Activated T-cell treated with anti-CD3 and anti-CD28 coated beads for 48 hours (primary cell): ENCODE measurements at regions not wholly inside any gene's neighbourhood (a gene's known extent, or its start where the extent isn't known, plus 50 kb on each side); places are given as distances from the start of the nearest gene placed in this dataset.
"Not testable (repeated sequence)": the region's sequence is repeated elsewhere in the genome, so short reads cannot be mapped to it uniquely, and the experiment has no call there.

Experiments
- DNase-seq: peaks from one replicate; pipeline ENCODE4 v3.0.0-alpha.2; 2020; ENCODE audit warnings: low read depth

DNA sequence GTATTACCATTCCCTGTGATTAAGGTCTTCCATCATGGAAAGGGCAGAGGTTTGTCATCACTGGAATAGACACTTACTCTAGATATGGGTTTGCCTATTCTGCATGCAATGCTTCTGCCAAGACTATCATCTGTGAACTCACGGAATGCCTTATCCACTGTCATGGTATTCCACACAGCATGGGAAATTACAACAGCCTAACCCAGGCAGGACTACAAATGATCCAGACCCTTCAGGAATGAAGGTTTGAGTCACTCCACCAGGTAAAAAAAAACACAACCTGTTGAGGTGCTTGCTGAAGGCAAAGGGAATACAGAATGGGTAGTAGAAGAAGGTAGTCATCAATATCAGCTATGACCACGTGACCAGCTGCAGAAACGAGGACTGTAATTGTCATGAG lies 89.0 kb upstream of the RANBP6 start:
- not testable (repeated sequence) for DNase-seq

DNA sequence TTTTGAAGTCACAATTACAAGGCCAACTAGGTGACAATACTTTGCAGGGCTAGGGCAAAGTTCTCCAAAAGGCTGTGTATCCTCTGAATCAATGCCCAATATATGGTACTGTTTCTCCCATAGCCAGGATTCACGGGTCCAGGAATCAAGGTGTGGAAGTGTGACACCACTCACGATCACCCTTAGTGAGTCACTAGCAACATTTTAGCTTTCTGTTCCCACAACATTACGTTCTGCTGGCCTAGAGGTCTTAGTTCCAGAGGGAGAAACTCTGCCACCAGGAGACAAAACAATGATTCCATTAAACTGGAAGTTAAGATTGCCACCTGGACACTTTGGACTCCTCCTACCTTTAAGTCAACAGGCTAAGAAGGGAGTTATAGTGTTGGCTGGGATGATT lies 88.5 kb upstream of the RANBP6 start:
- DNase-seq: not testable (repeated sequence)

DNA sequence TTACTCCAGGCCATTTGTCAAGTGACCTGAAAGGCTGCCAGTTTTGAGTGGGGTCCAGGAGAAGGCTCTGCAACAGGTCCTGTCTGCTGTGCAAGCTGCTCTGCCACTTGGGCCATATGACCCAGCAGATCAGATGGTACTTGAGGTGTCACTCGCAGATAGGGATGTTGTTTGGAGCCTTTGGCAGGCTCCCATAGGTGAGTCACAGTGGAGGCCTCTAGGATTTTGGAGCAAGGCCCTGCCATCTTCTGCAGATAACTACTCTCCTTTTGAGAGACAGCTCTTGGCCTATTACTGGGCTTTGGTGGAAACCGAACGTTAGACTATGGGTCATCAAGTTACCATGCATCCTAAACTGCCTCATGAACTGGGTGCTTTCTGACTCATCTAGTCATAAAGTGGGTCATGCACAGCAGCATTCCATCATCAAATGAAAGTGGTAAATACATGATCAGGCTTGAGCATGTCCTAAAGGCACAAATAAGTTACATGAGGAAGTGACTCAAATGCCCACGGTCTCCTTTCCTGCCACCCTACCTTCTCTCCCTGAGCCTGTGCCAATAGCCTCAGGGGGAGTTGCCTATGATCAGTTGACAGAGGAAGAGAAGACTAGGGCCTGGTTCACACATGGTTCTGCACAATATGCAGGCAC lies 87.0 kb upstream of the RANBP6 start:
- DNase-seq: not testable (repeated sequence)

DNA sequence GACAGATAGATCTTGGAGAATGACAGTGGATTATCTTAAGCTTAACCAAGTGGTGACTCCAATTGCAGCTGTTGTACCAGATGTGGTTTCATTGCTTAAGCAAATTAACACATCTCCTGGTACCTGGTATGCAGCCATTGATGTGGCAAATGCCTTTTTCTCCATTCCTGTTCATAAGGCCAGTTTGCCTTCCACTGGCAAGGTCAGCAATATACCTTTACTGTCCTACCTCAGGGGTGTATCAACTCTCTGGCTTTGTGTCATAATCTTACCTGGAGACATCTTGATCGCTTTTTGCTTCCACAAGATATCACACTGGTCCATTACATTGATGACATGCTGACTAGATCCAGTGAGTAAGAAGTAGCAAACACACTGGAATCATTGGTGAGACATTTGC lies 86.3 kb upstream of the RANBP6 start:
- not testable (repeated sequence) for DNase-seq

DNA sequence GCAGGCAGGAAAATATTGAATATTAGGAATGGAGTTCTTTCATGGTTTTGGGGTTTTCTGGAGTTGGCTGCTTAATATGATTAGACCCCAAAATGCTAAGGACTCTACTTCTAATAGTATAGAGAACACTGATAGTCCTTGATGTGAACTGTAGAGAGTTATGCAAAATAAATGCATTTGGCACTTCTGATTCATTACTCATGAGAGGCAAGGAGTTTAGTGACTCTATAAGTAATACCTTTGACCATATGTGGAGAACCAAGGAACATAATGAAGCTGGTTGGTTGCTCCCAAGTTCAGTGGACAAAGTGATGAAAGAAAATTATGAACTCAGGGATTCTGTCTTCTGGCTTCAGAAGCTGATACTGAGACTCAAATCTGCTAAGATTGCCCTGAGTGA lies 83.9 kb upstream of the RANBP6 start:
- not testable (repeated sequence) for DNase-seq

DNA sequence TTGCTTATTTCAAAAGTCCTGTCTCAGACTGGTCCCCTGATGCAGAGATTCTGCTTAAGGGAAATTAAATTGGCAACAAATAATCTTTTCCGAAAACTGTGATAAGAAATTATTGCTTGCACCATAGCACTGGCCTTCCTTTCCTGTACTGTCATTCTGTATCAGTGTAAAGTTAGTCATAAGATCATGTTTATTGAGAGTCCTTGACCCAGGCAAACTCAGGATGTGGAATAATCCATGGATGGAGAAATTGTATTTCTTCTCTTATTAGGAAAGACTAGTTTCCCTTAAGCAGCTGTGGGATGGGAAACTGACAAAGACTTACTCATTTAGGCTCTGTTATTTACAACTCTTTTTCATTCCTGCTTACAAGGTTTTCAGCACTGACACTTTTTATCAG lies 83.0 kb upstream of the RANBP6 start:
- DNase-seq: no peak

DNA sequence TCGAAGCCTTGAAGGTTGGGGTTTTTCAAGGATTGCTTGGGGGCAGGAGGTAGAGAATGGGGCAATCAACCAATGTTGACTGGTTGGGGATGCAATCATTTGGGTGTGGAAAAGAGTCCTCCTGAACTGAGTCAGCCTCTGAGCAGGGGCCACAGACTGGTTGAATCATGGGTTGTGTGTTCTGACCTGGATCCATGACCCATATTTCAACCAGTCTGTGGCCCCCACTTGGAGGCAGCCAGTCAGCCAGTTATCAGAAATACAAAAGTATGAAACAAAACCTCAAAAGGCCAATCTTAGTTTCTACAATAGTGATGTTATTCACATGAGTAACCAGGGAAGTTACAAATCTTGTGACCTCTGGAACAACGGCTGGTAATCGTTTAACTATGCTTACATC lies 81.4 kb upstream of the RANBP6 start:
- no peak for DNase-seq

DNA sequence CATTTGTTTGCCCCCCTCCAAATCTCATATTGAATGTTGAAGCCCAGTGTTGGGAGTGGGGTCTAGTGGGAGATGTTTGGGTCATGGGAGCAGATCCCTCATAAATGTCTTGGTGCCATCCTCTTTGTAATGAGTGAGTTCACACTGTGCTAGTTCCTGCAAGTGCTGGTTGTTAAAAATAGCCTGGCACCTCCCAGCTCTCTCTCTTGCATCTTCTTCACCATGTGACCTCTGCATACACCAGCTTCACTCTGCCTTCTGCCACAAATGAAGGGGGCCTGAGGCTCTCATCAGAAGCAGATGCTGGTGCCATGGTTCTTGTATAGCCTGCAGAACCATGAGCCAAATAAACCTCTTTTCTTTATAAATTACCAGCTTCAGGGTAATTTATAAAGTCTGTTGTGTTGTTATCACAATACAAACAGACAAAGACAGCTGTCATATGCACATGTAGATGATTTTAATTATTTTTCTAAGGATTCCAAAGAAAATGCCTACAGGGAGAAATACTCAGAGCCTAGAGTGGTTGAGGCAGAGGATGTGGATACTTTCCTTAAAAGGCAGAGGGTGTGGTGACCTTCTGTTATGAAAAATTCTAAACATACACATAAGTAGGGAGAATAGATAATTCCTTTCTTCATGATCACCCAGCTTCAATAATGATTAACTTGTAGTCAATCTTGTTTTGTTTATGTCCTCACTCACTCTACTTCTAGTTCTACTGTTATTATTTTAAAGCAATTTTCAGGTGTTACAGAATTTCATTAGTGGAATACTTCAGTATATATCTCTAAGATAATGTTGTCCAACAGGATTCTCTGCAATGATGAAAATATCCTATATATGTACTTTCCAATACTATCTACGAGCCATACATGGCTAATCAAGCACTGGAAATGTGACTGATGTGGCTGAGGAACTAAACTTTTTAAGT lies 75.1 kb upstream of the RANBP6 start:
- no peak for DNase-seq

DNA sequence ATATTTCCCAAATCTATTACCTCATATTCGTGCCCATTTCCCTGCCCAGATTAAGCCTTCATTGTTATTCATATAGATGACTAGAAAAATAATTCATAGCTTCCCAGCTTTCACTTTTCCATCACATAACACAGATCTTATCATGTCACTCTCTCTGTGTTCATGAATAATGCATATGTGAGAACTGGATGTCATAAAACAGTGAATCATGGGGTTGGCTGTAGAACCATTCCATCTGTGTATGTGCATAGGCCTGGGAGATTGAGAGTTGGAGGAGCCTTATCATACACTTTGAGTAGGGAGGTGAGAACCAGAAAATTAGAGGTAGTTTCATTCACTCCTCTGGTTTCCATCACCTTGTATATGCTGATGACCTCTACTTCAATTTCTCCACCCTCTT lies 73.9 kb upstream of the RANBP6 start:
- no peak for DNase-seq

DNA sequence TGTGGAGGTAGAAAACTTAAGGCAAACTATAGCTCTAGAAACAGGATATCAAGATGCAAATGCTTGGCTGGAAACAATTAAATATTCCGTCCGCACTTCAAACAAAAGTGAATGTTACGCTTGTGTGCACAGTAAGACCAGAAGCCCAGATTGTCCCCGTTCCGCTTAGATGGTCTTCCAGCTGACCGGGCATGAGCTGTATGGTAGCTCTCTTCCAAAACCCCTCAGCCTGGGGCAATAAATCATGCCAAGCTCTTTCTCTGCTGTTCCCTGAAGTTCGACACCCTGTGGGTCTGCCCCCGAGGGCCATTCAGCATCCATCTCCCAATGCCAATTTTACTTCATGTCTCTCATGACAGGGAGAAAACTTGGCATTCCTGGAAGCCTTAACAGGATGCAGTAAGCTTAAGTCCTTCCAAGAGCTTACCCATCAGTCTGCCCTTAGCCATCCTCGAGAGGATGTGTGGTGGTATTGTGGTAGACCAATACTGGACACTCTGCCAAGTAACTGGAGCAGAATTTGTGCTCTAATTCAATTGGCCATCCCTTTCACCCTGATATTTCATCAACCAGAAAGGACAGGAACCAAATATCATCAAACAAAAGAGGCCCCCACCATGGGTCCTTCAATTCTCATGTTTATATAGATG lies 70.7 kb upstream of the RANBP6 start:
- DNase-seq: no peak

DNA sequence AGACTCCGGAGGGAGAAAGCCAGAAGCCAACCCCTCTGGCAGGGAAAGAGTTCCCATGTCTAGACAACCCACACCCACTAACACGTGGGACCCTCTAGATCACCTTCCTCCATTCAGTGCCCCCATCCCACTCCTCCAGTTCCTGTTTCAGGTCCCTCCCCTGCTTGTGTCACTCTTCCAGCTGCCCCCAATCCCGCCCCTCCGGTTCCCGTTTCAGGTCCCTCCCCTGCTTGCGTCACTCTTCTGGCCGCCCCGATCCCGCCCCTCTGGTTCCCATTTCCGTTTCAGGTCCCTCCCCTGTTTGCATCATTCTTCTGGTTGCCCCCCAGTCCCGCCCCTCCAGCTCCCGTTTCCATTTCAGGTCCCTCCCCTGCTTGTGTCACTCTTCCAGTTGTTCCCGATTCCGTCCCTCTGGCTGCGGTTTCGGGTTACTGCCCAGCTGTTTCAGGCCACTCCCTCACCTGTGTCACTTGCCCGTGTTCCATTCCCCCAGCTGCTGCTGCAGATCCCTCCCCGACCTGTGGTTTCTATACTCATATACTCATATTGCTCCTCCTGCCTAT lies 64.8 kb upstream of the RANBP6 start:
- DNase-seq: peak; percentile 54

DNA sequence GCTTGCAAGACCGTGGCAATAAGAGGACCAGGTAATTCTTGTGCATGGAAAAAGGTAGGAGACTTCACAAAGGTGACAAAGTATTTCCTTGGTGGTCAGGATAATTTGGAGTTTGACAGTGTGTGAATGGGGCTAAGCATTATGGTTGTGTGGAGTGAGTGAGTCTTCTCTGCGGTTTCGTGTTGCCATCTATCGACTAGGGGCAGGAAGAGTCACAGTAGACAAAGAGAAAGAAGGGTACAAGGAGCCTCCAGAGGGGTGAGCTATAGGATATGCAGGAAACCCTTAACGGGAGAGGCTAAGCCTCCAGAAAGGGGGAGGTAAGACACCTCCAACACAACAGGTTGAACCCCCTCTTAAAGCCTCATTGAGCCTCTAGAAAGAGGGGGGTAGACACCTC lies 64.0 kb upstream of the RANBP6 start:
- no peak for DNase-seq

DNA sequence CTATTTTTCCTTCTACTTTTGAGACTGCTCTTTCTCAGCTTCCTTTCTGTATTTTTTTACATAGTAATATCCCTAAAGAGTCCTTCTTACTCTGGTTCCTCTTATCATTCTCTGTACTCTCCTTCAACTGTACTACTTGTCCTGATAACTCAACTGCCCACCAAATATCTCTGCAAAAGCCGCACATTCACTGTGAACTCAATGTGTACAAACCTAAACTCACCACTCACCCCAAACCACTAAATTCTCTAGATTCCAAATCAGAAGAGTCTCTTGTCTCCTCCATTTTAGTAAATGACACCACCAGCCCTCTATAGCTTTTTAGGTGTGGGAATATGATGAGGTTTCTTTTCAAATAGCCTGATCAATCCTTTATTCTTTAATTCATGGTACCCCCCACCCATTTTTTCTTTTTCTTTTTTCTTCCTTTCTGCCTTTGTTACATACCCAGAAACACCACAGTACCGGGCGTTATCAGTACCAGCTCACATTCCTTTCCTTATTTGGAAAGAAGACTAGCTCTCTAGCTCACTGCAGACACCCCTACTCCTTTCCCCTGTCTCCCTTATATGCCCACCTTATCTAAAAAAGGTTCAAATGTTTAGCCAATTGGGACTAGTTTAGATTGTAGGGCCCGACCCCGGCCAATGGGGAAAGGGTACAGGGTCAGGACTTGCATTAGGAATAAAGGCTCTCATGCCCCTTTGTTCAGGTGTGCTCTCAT lies 63.1 kb upstream of the RANBP6 start:
- no peak for DNase-seq

DNA sequence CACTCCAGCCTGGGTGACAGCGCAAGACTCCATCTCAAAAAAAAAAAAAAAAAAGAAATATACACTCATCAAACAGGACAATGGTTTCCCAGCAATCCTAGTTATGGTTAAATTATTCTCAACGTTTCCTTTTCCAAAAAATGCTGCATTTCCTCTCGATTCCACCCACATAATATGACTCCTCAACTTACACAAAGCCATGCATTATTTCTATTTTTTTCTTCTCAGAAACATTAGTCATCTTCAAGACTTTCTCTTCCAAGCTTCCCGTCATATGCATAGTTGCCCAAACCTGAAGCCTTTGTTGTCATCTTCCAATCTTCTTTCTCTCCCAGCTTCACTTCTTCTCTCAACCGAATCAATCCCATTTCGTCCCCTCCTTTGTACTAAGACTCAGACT lies 61.4 kb upstream of the RANBP6 start:
- no peak for DNase-seq

DNA sequence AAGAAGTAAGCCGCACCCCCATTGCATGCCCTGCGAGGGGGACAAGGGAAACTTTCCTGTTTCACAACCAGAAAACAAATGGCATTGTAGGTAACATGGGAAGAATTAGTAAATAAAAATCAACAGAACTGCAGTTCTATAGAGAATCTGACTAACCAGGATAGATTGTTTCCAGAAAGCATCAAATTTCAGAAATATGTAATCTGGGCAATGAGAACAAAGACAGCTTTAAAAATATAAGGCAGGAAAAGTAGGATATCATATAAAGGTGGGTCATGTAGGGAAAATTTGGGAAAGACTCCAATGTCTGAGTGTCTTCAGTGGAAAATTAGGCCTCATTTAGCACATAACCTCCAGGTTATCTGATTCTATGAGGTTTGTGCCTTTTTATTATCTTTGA lies 58.3 kb upstream of the RANBP6 start:
- DNase-seq: no peak

DNA sequence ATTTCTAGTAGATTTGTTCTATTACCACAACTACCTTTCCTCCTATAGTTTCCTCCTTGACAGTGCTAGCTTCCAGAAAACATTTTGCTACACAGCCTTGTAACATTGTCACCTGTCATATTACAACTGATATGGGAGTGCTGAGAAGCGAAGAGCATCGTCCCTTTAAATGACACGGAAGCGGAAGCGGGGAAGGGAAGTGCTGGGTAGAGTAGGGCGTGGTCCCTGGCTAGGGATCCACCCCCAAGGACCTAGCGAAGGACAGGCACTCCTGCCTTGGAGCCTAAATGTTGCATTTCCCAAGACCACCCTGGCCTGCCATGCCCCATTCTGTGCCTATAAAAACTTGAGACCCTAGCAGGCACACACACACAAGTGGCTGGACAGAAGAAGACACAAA lies 57.4 kb upstream of the RANBP6 start:
- DNase-seq: no peak

DNA sequence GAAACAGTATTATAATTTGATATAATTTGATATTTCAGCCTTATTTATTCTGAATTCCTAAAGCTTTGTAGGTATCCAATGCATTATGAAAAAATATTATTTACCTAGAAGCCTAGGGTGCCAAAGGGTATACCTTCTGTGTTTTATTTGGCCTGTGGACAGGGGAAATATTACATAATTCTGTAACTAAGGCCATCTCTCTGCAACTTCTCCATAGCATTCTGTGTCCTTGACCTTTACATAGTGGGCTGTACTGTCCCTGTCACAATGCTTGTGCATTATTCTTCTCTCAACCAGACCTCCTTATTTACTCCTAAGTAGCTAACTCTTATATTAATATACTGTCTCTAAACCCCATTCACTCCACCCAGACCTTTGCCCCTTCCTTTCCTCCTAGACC lies 57.0 kb upstream of the RANBP6 start:
- DNase-seq: no peak

DNA sequence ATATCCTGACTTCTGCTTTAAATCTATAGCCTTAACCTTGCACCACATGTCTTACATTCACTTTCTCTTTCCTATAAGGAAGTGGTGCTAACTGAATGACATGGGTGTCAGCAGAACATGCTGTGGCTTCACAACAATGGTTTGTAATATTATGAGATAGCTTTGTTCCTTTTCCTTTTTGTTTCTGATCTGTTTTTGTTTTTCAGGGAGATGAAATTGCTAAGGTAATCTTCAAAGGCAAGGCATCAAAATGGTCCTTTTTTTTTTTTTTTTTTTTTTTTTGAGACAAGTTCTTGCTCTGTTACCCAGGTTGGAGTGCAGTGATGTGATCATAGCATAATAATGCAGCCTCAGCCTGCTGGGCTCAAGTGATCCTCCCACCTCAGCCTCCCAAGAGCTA lies 53.6 kb upstream of the RANBP6 start:
- no peak for DNase-seq

DNA sequence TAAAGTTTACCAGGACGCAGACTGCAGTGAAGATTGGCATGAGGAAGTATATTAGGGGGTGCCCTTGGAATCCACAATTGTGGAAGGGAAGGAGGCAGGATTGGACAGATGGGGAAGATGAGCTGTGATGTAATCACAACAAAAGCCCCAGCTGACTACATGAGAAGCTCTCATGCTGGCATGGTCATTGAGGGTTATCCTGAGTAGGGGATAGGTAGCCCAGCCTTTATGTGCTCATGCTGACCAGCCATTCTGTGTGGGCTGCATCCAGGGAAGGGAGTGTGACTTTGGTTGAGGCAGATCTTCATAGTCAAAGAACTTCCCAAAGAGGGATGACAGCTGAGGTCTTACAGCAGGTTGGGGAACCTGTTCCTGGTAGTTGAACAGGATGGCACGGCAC lies 52.0 kb upstream of the RANBP6 start:
- DNase-seq: no peak
